K562 (cell line): ENCODE measurements at regions not wholly inside any gene's neighbourhood (a gene's known extent, or its start where the extent isn't known, plus 50 kb on each side); places are given as distances from the start of the nearest gene placed in this dataset.

ENCODE experiments used
- CBX3 ChIP-seq, 2 experiments: IDR thresholded peaks; 1 replicate in 1 of 2; 2 replicates in 1 of 2; pipeline ENCODE4 v1.6.1; 2012; ENCODE audit warnings: inconsistent platforms in 2 of 2, low read length in 2 of 2, borderline replicate concordance in 1 of 2, control low read depth in 1 of 2
- EZH2 ChIP-seq: IDR thresholded peaks from 2 replicates; pipeline ENCODE4 v1.6.1; 2012; ENCODE audit warnings: low read depth, mild to moderate bottlenecking, inconsistent platforms, low read length, borderline replicate concordance
- JUN ChIP-seq, 2 experiments: sonication (generic) in 1 of 2; formaldehyde crosslinking in 1 of 2; IDR thresholded peaks; 2 replicates each; pipeline versions ENCODE4 v1.6.1 to v1.8.0; 2012 to 2022; ENCODE audit warnings: borderline replicate concordance in 2 of 2, mild to moderate bottlenecking in 2 of 2, improper control_type of control experiment in 1 of 2, low read depth in 1 of 2, low read length in 1 of 2, missing genetic modification reagents in 1 of 2
- TCF7L2 ChIP-seq: fragments of 150-350 bp; IDR thresholded peaks from 2 replicates; pipeline ENCODE4 v1.6.1; 2016; ENCODE audit warnings: low read depth, mild to moderate bottlenecking, low read length, moderate library complexity
- YBX1 ChIP-seq: fragments of 450-650 bp; IDR thresholded peaks from 2 replicates; pipeline ENCODE4 v1.7.1; 2016; ENCODE audit warnings: mild to moderate bottlenecking
- TF ChIP-seq, protein P1 (sequence below), 3 experiments: IDR thresholded peaks in 2 of 3; conservative IDR thresholded peaks in 1 of 3; 2 replicates each; pipeline ENCODE4 v1.5.1; 2011 to 2012; ENCODE audit warnings: low read length in 3 of 3, mild to moderate bottlenecking in 3 of 3, control low read depth in 2 of 3, improper control_type of control experiment in 1 of 3, inconsistent platforms in 1 of 3, low read depth in 1 of 3, mixed read lengths in 1 of 3, moderate library complexity in 1 of 3; ENCODE audit not compliant: insufficient read depth in 2 of 3
- TF ChIP-seq, protein P2 (sequence below): fragments of 250-450 bp; sonication (Bioruptor Pico); IDR thresholded peaks from 2 replicates; pipeline ENCODE4 v1.4.0; 2020

DNA sequence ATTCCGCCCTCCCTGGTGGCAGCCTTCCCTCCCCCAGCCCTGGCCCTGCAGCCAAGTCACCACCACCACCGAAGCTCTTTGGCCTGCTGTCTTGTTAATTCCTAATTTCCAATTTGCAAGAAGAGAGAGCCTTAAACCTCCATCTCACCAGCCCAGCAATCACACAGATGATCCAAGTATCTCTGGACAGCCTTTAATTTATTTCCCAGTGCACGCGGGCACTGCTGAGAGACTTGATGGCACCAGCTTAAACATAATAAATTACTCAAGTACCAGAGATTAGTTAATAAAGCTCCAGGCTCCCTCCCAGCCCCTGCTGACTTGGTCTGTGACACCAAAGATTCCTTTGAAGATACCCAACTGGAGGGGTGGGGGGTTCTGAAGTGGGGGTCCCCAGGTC, 494.7 kb downstream of the BUD13 start:
- TF ChIP-seq, protein P1, sequence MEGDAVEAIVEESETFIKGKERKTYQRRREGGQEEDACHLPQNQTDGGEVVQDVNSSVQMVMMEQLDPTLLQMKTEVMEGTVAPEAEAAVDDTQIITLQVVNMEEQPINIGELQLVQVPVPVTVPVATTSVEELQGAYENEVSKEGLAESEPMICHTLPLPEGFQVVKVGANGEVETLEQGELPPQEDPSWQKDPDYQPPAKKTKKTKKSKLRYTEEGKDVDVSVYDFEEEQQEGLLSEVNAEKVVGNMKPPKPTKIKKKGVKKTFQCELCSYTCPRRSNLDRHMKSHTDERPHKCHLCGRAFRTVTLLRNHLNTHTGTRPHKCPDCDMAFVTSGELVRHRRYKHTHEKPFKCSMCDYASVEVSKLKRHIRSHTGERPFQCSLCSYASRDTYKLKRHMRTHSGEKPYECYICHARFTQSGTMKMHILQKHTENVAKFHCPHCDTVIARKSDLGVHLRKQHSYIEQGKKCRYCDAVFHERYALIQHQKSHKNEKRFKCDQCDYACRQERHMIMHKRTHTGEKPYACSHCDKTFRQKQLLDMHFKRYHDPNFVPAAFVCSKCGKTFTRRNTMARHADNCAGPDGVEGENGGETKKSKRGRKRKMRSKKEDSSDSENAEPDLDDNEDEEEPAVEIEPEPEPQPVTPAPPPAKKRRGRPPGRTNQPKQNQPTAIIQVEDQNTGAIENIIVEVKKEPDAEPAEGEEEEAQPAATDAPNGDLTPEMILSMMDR (IDR thresholded peaks at IDR 0.05 in 2 of 3, conservative IDR thresholded peaks at IDR 0.05 in 1 of 3; ENCODE audit: insufficient read depth in 2 of 3, low read depth in 1 of 3, low read length in 3 of 3) = no peak
- TF ChIP-seq, protein P2, sequence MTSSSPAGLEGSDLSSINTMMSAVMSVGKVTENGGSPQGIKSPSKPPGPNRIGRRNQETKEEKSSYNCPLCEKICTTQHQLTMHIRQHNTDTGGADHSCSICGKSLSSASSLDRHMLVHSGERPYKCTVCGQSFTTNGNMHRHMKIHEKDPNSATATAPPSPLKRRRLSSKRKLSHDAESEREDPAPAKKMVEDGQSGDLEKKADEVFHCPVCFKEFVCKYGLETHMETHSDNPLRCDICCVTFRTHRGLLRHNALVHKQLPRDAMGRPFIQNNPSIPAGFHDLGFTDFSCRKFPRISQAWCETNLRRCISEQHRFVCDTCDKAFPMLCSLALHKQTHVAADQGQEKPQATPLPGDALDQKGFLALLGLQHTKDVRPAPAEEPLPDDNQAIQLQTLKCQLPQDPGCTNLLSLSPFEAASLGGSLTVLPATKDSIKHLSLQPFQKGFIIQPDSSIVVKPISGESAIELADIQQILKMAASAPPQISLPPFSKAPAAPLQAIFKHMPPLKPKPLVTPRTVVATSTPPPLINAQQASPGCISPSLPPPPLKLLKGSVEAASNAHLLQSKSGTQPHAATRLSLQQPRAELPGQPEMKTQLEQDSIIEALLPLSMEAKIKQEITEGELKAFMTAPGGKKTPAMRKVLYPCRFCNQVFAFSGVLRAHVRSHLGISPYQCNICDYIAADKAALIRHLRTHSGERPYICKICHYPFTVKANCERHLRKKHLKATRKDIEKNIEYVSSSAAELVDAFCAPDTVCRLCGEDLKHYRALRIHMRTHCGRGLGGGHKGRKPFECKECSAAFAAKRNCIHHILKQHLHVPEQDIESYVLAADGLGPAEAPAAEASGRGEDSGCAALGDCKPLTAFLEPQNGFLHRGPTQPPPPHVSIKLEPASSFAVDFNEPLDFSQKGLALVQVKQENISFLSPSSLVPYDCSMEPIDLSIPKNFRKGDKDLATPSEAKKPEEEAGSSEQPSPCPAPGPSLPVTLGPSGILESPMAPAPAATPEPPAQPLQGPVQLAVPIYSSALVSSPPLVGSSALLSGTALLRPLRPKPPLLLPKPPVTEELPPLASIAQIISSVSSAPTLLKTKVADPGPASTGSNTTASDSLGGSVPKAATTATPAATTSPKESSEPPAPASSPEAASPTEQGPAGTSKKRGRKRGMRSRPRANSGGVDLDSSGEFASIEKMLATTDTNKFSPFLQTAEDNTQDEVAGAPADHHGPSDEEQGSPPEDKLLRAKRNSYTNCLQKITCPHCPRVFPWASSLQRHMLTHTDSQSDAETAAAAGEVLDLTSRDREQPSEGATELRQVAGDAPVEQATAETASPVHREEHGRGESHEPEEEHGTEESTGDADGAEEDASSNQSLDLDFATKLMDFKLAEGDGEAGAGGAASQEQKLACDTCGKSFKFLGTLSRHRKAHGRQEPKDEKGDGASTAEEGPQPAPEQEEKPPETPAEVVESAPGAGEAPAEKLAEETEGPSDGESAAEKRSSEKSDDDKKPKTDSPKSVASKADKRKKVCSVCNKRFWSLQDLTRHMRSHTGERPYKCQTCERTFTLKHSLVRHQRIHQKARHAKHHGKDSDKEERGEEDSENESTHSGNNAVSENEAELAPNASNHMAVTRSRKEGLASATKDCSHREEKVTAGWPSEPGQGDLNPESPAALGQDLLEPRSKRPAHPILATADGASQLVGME (CRISPR knock-in tag) = no peak
- TF ChIP-seq JUN (IDR thresholded peaks at IDR 0.05; ENCODE audit: borderline replicate concordance, low read depth, low read length) (no peak), JUN (CRISPR knock-in tag; IDR thresholded peaks at IDR 0.05; ENCODE audit: borderline replicate concordance) (no peak), TCF7L2 (no peak), YBX1 (no peak), EZH2 (no peak), CBX3 (IDR thresholded peaks at IDR 0.05; ENCODE audit: borderline replicate concordance in 1 of 2, low read length in 2 of 2) (no peak)
